ENCODE measurements at regions not wholly inside any gene's neighbourhood (a gene's known extent, or its start where the extent isn't known, plus 50 kb on each side); places are given as distances from the start of the nearest gene placed in this dataset.

DNA sequence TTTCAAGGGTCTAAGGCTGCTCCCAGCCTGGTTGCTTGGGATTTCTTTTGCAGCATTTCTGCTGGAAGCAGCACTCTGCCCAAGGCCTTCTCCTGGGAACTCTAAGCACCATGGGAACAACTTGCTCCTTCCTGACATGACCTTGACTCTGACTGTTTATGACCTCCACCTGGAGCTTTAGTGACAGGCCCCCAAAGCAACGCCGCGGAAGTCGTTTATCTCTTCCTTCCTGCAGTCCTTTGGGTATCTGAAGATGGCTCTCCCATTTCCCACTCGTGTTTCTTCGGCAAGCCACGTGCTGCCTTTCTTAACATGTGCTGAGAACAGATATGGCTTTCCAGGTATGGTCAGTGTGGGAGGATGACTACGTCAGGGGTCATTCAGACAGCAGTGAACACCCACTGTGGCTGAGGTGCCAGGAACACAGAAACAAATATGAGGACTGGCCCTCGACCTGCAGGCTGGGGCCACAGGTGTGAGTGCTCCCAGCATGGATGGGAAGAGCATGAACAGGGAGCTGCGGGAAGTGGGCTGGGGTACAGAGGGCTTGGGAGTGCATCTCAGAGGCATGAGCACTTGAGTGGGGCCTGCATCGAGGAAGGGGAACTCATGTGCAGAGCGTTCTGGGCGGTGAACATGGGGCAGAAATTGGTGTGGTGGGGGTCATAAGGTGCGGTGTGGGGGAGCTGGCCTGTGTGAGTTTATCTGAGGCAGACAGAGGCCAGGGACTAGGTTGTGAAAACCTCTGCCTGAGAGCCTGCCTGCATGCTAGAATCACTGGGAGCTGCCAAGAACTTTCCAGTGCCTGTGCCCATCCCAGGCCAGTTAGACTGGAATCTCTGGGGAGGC, 140.5 kb downstream of the TSN start:
- no peak for TF ChIP-seq TAF1 (IDR thresholded peaks at IDR 0.05; ENCODE audit: borderline replicate concordance, low read depth, low read length)
- TF ChIP-seq POLR2AphosphoS5 (IDR thresholded peaks at IDR 0.05; ENCODE audit: low read depth, low read length) = no peak
- no peak for TF ChIP-seq POLR2A (IDR thresholded peaks at IDR 0.05; ENCODE audit: low read depth, low read length)
